ENCODE measurements at regions not wholly inside any gene's neighbourhood (a gene's known extent, or its start where the extent isn't known, plus 50 kb on each side); places are given as distances from the start of the nearest gene placed in this dataset.

DNA sequence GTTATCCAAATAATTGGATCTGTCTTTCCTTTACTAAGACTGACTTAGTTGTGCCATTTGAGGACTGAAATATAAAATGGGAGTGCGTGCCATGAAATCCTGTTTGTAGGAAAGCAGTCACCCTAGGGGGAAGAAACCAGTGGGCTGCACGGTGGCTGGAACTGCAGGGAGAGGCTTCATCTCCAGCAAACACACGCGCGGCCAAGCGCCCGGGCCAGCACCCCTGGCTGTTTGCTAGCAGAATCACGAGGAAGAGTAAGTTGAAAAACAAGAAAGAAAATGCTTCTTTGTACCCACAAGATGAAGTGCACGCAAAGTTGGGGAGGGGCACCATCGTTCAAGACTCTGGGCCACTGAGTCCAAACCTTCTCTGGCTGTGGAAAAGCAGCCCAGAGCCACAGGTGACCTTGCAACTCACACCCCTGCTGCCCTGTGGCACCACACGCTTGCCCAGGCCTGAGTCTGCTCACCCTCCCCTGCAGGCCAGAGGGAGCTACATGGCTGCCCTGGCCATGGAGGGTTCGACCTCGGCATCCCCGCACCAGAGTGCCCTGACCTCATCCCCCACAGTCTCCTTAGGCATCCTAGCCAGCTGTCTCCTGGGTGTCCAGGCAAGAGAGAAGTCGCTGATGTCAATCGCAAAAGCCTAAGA, 55.2 kb downstream of the IRX2 start:
- no peak for DNase-seq

DNA sequence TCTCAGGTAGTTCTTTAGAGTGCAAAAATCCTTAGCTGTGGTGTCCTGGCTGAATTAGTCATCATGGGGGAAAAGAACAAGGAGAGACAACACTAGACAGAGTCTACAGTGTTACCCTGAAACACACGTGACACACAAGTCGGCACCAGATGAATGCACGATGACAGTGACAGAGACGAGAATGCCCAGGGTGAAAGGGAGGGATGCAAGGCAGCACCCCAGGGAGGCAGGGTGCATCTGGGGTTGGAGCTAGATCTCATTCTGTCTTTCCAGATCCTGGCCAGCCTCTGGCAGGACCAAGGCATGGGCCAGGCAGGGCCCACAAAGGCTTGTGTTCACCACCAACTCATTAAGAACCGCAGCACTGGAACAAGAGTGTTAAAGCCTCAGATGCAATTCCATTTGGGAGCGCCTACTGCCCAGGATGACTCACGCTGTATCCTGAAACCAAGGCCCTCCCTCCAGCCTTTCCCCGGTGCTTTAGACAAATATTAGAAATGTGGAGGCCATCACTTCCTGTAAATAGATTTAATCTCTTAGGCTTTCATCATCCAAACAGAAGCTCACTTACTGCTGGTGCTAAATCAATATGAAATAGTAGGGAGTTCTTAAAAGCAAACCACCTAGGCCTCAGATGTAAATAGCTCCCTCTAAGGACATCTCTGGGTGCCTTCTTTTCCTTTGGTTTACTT, 56.1 kb downstream of the IRX2 start:
- no peak for DNase-seq

DNA sequence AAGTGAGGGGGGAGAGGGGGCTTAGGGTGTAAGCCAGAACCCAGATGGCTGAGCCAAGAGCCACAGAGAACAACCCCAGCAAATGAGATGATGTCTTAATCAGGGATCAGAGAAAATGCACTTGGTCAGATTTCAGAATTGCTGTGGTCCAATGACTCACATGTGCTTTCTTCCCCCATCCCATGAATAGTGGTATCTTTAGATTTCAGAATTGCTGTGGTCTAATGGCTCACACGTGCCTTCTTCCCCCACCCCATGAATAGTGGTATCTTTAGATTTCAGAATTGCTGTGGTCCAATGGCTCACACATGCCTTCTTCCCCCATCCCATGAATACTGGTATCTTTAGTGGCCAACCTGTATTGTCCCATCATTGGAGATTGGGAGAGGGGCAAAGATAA, 59.9 kb downstream of the IRX2 start:
- no peak for DNase-seq

DNA sequence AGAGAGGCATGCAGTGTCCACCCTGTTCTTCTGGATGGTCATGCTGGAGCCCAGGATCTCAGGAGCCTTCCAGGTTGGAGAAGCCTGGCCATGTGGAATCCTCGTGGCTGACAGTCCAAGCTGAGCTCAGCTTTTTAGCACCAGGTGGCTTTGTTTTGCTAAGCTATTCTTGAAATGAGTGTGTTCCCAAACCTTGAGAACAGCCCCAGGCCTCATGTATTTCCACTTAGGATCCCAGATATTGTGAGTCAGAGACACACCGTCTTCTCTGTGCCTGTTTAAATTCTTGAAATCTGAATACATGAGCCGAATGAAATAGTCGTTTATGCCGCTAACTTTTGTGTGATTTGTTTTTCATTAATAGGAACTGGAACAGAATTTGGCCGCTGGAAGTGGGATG, 61.2 kb downstream of the IRX2 start:
- DNase-seq: no peak

GRCh38 chr5:2688586-2688985, 62.9 kb downstream of the IRX2 start:
- DNase-seq: no peak

- no peak for DNase-seq
Measured at GRCh38 chr5:2687746-2688145, 63.7 kb downstream of the IRX2 start.

DNA sequence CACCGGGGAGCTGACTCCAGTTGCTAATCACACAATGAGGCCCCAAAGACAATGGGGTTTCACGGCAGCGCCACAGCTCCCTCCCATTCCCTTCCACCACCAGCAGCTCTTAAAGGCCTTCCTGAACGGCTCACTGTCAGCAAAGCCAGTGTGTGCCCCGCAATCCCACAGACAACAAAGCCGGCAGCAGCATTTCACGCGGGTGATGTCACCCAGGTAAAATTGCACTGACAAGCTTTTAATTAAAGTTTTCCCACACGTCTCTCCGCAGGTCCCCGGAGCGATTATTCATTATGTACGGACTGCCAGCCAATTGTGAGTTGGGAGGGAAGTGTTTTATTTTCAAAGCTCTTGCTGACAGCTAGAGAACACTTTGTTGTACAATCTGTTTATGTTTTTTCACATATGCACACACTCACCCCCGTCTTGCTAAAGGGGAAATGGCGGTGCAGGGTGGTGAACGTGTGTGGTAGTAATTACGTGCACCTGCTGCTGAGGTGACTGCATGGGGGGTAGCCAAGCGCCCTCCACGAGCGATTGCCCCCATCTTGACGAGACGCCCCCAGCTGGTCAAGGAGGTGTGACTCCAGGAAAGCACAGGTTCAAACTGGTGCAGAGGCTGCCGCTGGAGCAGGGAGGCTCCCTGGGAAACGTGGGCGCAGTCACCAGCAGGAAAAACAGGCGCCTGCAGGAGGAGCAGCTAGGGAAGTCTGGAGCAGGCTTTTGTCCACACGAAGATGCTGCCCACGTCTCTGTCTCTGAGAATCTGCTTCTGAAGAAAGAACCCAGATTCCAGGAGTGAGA, 65.0 kb downstream of the IRX2 start:
- DNase-seq: no peak

DNA sequence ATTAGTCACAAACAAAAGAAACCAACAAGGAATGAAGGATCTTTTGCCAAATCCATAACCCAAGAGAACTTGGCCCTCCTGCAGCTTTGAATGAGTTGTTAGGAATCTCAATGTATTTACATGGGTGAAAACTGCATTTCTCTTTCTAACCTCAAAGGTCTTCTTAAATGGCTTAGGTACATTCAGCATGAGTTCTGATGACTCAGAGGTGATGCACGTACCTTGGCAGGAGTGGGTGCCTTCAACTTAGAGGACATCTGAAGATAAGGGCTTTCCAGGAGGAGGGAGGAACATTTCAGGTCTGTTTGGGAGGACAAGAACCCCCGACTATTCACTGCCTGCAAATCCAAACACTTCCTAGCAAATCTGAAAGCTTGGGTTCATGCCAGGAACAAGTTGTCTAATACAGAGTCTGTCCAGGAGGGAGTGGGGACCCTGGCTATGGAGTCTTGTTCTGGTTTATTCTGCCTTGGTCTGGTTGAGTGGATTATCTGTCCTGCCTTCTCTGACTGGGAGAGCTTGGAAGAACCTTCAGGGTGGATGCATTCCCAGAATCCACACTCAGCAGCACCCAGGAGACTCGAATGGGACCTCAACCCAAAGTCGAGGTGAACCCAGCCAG, 65.7 kb downstream of the IRX2 start:
- no peak for DNase-seq

DNA sequence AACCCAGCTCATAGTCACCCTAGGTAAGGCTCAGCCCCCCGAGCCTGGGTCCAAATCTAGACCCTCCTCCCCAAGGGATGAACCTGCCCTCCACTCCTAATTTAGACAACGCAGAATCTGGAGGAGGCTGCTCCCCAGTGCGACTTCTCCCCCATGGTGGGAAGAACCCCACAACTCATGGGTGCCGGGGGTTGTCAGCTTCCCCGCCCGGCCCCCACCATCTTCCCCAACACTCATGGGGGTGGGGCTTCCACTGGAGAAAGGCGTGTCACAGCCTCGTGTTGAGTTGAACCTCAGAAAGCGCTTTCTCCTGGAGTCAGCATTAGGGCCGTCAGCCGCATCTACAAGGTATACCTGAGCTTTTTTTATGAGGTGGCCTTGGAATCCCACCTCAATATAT, 66.9 kb downstream of the IRX2 start:
- DNase-seq: no peak

DNA sequence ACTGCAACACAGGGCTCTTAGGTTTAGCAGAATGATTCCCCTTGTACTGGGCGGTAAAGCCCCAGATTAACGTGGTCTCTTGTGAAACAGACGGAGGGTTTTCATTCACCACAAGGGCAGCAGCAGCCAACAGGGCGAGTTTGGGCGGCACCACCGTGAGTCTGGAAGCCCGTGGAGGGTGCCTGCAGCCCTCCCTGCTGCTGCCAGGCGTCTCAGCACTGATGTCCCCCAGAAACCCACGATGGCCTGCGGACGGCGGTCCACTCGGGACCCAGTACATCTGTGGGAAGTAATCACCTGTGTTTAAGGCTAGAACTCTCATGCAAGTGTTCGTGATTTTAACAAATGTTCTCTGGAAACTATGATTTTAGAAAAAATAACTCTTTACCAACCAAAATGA, 67.8 kb downstream of the IRX2 start:
- DNase-seq: no peak

- DNase-seq: no peak
Measured at GRCh38 chr5:2681476-2681875, 70.0 kb downstream of the IRX2 start.

GRCh38 chr5:2680979-2681378, 70.5 kb downstream of the IRX2 start:
- DNase-seq: no peak

DNA sequence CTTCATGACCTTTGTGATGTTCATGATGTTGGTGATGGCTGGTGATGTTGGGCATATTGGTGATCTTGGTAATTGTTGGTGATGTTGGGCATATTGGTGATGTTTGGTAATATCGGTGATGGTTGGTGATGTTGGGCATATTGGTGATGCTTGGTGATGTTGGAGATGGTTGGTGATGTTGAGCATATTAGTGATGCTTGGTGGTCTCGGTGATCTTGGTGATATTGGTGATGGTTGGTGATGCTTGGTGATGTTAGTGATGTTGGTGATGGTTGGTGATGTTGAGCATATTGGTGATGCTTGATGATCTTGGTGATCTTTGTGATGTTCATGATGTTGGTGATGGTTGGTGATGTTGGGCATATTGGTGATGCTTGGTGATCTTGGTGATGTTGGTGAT, 73.8 kb downstream of the IRX2 start:
- DNase-seq: no peak

GRCh38 chr5:2675548-2675947, 75.9 kb downstream of the IRX2 start:
- no peak for DNase-seq

DNA sequence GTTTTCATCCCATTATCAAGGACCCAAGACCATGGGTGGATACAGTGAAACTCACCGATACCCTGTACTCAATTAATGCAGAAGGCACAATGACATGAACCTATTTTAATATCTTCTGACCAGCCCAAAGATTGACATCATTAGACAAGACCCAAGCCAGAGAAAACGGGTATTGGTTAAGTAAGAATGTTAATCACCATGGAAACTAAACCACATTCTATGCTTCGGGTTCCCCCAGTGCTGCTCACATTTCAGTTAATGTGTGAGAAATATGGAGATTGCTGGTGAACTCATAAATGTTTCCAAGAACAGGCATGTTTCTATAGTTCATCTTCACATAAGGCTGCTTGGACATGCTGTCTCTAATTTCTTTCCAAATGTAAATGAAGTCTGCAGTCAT, 77.0 kb downstream of the IRX2 start:
- DNase-seq: no peak

- no peak for DNase-seq
Measured at GRCh38 chr5:2670940-2671339, 80.5 kb downstream of the IRX2 start.

GRCh38 chr5:2669913-2670312, 81.6 kb downstream of the IRX2 start:
- no peak for DNase-seq

DNA sequence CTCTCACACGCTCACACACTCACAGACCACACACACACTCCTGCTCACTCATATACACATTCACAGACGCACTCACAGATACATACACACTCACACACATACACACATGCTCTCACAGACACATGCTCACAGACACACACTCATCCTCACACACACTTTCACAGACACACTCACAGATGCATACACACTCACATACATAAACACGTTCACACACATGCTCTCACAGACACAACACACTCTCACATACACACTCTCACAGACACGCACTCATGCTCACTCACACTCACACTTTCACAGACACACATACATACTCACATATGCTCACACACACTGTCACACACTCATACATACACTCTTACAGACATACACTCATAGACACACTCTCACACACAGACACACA, 82.2 kb downstream of the IRX2 start:
- no peak for DNase-seq

DNA sequence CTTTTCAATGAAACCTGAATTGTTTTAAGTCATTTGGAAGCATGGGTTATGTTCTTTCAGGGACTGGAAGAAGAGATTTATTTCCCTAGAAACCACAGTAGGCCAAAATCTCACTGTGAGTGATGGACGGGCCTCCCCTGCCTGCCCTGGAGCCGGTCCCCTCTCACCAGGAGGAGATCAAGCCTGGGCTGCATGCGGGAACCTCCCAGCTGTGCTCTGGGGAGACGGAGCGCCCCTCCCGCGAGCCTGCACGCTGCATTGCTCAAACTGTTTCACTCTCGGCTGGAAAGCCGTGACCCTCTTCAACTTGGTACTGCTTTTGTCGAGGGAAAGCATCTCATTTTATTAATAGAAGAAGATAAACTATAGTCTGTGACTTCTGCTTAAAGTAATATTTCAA, 85.4 kb downstream of the IRX2 start:
- no peak for DNase-seq

- DNase-seq: no peak
Measured at GRCh38 chr5:2663489-2663888, 88.0 kb downstream of the IRX2 start.

- DNase-seq: no peak
Measured at GRCh38 chr5:2660315-2660714, 91.2 kb downstream of the IRX2 start.

GRCh38 chr5:2658881-2659470, 92.5 kb downstream of the IRX2 start:
- DNase-seq: no peak

DNA sequence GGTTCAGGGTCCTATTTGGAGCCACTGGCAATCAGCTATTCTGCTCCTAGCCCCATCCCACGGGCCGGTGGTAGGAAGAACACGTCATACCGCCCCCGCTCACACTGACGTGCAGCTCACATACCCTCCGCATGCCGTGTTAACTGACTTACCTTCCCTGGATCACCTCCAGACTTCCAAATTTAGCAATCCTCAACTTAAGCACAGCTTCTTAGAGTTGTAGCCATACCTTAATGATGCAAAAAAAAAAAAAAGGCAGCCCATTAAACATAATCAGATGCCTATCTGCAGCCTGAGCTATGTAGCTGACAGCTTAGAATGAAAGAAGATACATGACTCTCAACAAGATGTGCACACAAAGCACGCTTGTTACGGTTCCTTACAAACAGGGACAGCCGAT, 93.0 kb downstream of the IRX2 start:
- DNase-seq: no peak

All from CD4-positive, alpha-beta T cell treated with Interferon gamma for 1 hour (primary cell).